Glutamatergic neuron (in vitro differentiated cells): ENCODE measurements at regions not wholly inside any gene's neighbourhood (a gene's known extent, or its start where the extent isn't known, plus 50 kb on each side); places are given as distances from the start of the nearest gene placed in this dataset.

Experiments
- DNase-seq: peaks from one replicate; pipeline ENCODE4 v3.0.0; 2022
- H3K27ac Mint-ChIP-seq: one replicate; pipeline ENCODE4 v1.8.0; 2020; ENCODE audit warnings: mild to moderate bottlenecking, mixed read lengths, inconsistent platforms; ENCODE audit not compliant: unreplicated experiment
- H3K27me3 Mint-ChIP-seq: one replicate; pipeline ENCODE4 v1.8.0; 2020; ENCODE audit warnings: mild to moderate bottlenecking, moderate library complexity, mixed read lengths, inconsistent platforms; ENCODE audit not compliant: unreplicated experiment
- H3K36me3 Mint-ChIP-seq: one replicate; pipeline ENCODE4 v1.8.0; 2020; ENCODE audit warnings: mild to moderate bottlenecking, mixed read lengths, inconsistent platforms; ENCODE audit not compliant: unreplicated experiment
- H3K4me1 Mint-ChIP-seq: one replicate; pipeline ENCODE4 v1.8.0; 2020; ENCODE audit warnings: mild to moderate bottlenecking, low read depth, mixed read lengths, inconsistent platforms; ENCODE audit not compliant: unreplicated experiment
- H3K4me3 Mint-ChIP-seq: one replicate; pipeline ENCODE4 v1.8.0; 2020; ENCODE audit warnings: mild to moderate bottlenecking, mixed read lengths, inconsistent platforms; ENCODE audit not compliant: unreplicated experiment
- H3K9me3 Mint-ChIP-seq: one replicate; pipeline ENCODE4 v1.8.0; 2020; ENCODE audit warnings: mild to moderate bottlenecking, moderate library complexity, mixed read lengths, inconsistent platforms; ENCODE audit not compliant: unreplicated experiment
- TF ChIP-seq, protein P1 (sequence below): fragments of 200-600 bp; sonication (generic); IDR thresholded peaks from one replicate; pipeline ENCODE4 v1.5.0; 2021; ENCODE audit not compliant: partially characterized antibody, unreplicated experiment

DNA sequence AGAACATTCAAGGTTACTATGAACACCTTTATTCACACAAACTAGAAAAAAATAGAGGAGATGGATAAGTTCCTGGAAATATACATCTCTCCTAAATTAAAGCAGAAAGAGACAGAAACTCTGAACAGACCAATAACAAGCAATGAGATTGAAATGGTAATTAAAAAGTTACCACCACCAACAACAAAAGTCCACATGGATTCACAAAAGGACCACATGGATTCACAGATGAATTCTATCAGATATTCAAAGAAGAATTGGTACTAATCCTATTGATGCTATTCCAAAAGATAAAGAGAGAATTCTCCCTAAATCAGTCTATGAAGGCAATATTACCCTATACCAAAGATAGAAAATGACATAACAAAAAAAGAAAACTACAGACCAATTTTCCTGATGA is 518.9 kb downstream of the PRDM9 start:
- Mint-ChIP-seq H3K27me3 (peaks cover 5% of the 10 kb centered on the region), H3K9me3 (peaks cover 3% of the 10 kb centered on the region), H3K36me3 (peaks cover 13% of the 10 kb centered on the region), H3K4me1 (no peaks in the 10 kb centered on the region), H3K4me3 (no peak overlapping the region), H3K27ac (no peak overlapping the region)
- DNase-seq, result no peak
- TF ChIP-seq, protein P1, sequence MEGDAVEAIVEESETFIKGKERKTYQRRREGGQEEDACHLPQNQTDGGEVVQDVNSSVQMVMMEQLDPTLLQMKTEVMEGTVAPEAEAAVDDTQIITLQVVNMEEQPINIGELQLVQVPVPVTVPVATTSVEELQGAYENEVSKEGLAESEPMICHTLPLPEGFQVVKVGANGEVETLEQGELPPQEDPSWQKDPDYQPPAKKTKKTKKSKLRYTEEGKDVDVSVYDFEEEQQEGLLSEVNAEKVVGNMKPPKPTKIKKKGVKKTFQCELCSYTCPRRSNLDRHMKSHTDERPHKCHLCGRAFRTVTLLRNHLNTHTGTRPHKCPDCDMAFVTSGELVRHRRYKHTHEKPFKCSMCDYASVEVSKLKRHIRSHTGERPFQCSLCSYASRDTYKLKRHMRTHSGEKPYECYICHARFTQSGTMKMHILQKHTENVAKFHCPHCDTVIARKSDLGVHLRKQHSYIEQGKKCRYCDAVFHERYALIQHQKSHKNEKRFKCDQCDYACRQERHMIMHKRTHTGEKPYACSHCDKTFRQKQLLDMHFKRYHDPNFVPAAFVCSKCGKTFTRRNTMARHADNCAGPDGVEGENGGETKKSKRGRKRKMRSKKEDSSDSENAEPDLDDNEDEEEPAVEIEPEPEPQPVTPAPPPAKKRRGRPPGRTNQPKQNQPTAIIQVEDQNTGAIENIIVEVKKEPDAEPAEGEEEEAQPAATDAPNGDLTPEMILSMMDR, result no peak

DNA sequence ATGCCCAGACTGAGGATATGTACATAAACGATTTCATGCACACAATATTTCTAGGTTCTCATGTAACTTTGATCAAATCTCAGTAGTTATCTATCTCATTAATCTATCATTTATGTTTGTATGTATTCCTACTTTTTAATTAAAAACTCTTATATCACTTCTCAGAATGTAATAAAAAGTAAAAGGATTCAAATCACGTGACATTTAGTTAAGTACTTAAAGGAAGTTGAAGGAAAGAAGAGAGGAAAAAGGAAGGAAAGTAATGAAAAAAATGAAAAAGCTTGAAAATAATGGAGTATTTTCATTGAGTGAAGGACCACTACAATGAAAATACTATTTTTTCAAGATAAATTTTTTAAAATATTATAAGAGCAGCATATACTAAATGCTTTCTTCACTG is 535.3 kb downstream of the PRDM9 start:
- H3K27ac Mint-ChIP-seq, result no peak overlapping the region
- H3K36me3 Mint-ChIP-seq, result no peaks in the 10 kb centered on the region
- H3K4me3 Mint-ChIP-seq, result no peak overlapping the region
- no peaks in the 10 kb centered on the region for H3K4me1 Mint-ChIP-seq
- H3K9me3 Mint-ChIP-seq, result no peaks in the 10 kb centered on the region
- TF ChIP-seq, protein P1, result no peak
- no peaks in the 10 kb centered on the region for H3K27me3 Mint-ChIP-seq
- DNase-seq, result no peak

DNA sequence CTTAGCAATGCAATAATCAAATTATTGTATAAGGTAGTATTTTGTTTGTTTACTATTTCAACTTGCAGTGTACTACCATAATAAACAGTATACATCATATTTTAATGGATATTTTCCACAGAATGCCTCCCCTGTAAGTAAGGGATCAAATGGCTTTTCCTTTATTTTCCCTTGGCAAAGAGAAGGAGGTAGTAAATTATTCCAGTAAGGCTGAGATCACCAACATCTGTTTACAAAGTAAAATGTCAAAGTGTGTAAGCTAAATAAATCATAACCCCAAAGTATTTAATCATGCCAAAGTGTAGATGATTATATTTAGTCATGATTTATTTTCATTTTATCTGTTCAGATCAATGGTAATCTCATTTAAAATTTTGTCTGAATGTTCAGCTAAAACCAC is 537.6 kb downstream of the PRDM9 start:
- H3K36me3 Mint-ChIP-seq, result no peaks in the 10 kb centered on the region
- no peak overlapping the region for H3K27ac Mint-ChIP-seq
- no peak for DNase-seq
- TF ChIP-seq, protein P1, result no peak
- no peaks in the 10 kb centered on the region for H3K4me1 Mint-ChIP-seq
- H3K9me3 Mint-ChIP-seq, result no peaks in the 10 kb centered on the region
- H3K27me3 Mint-ChIP-seq, result no peaks in the 10 kb centered on the region
- no peak overlapping the region for H3K4me3 Mint-ChIP-seq

DNA sequence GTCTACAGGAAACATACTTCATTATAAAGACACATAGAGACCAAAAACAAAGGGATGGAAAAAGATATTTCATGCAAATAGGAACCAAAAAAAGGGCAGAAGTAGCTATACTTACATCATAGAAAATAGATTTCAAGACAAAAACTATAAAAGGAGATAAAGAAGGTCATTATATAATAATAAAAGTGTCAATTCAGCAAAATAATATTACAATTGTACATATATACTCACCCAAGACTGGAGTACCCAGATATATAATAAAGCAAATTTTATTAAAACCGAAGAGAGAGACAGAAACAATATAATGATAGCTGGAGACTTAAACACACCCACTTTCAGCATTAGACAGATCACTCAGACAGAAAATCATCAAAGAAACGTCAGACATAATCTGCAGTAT is 546.3 kb downstream of the PRDM9 start:
- Mint-ChIP-seq H3K27ac (no peak overlapping the region), H3K27me3 (peaks cover 2% of the 10 kb centered on the region), H3K36me3 (no peaks in the 10 kb centered on the region), H3K4me1 (no peaks in the 10 kb centered on the region), H3K9me3 (no peaks in the 10 kb centered on the region), H3K4me3 (no peak overlapping the region)
- no peak for DNase-seq
- TF ChIP-seq, protein P1, result no peak

DNA sequence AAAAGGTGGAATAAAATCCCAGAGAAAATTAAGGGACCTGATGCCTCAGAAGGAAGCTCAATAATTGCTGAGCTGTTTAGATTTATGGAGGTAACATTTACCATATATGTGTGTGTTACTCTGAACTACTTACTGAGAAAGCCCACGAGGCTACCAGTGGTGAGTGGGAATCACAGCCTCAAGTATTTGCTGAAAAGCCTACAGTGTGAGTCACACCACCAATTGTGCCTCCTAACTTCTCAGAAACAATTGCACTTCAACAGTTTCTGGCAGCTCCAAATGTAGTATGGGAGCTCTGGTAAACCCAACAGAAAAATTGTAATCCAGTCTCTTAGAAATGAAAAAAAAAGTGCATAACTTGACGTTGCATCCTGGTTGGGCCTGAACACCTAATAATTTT is 551.6 kb downstream of the PRDM9 start:
- Mint-ChIP-seq H3K4me3 (no peak overlapping the region), H3K36me3 (no peaks in the 10 kb centered on the region), H3K27ac (no peak overlapping the region), H3K9me3 (peaks cover 1% of the 10 kb centered on the region), H3K4me1 (no peaks in the 10 kb centered on the region), H3K27me3 (no peaks in the 10 kb centered on the region)
- TF ChIP-seq, protein P1, result no peak
- DNase-seq, result no peak
